NCI-H2196 (cell line): ENCODE measurements at regions not wholly inside any gene's neighbourhood (a gene's known extent, or its start where the extent isn't known, plus 50 kb on each side); places are given as distances from the start of the nearest gene placed in this dataset.

Experiments
- DNase-seq: peaks from one replicate; lab custom pipeline; 2025; ENCODE audit not compliant: unreplicated experiment; lab: John Stamatoyannopoulos, UW

DNA sequence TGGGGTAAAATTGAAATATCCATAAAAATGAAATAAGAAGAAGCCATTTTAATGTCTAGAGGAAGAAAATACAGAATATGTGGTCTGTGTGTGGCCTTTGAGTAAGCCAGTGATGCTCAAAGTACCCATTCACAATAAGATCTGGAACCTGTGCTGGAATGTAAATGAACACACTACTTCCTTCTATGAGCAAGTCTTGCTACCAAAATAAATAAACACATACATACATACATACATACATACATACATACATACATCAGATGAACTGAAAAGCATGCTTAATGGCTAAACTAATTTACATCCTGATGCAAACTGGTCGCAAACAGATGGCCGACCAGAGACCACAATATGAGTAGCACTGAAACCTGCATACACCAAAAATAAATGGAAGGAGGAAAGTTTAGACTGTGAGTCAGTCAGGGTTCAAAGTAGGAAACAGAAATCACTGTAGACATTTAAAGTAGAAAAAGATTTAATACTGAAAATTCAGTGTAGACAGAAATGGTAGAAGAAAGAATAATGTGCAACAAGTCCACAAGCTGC lies 317.6 kb downstream of the CAAP1 start:
- no peak for DNase-seq

DNA sequence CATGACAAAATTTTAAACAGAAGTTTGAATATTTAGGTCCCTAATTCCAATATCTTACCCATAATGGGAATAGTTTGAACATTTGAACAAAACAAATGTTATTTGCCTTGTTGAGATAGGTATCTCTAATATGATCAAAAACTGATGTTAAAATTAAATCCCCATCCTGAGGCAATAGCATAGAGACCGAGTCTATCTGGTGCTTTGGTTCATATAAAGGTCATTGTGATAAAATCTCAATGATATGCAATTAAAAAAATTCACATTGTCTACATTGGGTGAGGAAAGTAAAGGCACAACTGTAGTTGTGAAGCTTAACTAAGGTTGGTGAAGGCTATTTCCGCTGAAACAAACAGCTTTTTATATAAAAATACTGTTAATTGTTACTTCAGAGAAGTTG lies 318.3 kb downstream of the CAAP1 start:
- DNase-seq = no peak

DNA sequence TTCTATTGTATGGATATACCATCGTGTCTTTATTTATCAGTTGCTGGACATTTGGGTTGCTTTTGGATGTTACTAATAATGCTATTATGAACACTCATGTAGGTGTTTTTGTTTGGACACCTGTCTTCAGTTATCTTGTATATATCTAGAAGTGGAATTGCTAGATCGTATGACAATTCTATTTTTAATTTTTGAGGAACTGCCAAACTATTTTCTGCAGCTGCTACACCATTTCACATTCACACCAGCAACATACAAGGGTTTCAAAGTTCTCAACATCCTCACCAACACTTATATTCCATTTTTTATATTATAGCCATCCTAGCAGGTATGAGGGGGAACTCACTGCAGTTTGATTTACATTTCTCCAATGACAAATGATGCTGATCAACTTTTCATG lies 324.6 kb downstream of the CAAP1 start:
- DNase-seq = no peak

DNA sequence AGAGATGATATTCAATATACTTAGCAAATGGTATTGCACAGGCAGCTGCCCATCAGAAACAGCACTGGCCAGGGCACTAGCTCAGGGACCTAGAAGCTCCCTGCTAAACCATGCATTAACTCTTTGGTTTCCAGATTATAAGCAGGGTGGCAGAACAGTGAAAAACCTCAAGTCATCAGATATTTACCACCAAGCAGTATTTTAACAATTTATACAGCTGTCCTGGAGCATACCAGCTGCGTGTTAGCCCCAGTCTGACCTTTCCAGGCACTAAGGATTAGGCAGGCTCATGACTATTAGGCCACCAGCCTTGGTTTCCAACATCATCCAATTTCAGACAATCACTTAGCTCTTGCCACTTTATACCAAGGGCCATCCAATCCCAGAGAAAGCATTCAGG lies 326.5 kb downstream of the CAAP1 start:
- no peak for DNase-seq

DNA sequence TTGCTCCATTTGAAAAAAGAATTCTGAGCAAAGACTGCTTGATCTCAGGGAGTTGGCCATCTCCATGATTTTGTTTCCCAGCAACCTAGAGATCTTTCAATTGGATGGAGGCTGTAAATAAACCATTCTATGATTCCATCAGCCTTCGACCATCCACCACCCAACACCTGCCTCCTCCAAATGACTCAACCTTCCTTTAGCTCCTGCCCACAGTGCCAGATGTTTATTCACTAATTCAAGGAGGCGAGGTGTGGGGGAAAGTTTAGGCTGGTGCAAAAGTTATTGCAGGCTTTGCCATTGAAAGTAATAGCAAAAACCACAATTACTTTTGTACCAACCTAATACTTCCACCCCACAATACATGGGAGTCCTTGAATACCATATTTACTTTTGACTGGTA lies 327.5 kb downstream of the CAAP1 start:
- DNase-seq = no peak

DNA sequence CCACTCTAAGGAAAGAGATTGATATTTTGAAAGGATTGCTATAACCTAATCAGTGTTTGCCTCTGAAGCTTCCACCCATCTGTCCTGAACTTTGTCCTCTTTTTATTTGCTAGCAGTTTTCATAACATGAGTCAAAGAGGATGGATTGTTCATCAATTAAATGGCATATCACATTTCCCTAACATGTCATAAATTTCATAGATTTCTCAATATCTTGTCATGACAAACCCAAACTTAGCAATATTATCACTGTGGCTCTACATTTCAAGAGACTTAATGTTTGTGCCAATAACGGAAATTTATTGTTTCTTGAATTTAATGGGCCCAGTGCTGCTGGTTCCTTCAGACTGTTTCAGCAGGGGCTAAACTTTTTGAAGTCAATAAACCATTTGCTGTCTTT lies 330.3 kb downstream of the CAAP1 start:
- no peak for DNase-seq

DNA sequence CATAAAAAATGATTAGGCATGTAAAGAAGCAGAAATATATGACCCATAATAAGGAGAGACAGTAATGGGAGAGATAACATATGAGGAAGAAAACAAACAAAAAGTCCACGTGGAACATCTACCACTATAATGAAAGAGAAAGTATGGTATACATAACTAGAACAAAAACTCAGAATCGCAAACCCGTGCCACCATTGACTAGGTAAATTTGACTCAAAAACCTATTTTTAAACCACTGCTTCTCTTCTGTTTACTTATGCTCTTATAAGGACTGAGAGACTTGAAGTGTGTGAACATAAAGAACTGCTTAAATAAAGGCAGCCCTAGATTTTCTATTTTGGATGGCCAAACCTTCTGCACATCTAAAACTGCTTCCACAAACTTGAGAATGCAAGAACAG lies 330.7 kb downstream of the CAAP1 start:
- no peak for DNase-seq

DNA sequence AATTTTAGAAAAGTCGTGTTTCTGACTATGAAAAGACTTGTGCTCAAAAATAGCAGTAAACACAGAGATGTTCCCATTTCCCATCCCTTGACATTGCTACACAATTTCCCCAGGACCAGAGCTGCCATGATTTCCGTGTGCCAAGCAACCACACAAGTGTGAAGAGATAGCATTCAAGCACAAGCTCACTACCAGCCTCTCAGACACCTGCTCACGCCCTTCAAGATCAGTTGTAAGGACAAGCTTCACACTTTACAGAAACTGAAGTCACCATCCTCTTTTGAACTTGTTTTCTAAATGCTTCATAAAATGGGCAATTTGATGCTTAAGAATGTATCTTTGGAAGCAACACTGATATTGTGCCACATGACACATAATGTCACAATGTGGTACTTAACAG lies 333.1 kb downstream of the CAAP1 start:
- no peak for DNase-seq

DNA sequence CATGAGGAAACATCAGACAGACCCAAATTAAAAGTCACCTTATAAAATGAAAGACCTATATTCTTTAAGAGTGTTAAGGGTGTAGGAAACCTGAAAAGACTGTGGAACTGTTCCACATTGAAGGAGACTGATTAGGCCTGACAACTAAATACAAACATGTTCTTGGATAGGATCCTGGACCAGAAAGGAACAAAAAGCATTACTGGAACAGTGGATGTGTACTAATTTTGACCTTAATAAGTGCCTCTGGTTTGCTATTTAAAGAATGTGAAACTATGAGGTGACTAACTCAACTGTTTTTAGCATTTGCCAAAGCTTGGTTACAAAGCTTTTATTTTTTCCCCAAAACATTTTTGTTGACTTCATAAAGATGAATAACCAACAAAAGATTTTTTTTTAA lies 340.6 kb downstream of the CAAP1 start:
- no peak for DNase-seq

DNA sequence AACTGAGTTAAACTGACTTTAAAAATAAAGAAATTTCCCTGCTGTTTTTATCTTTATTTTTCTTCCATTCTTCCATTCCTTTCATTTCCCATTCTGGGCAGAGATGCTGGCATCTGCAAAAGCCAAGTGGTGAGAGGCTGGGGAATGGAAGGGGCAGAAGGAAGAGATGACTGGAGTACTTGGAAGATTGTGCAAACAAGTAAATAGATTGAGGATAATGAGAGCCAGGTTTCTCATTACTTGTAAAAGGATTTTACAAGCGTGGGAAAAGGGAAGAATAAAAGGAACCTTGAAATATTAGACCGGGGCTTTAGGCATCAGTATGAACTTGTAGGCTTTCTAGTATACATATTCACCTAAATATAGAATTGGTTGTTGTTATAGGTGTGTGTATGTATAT lies 341.2 kb downstream of the CAAP1 start:
- no peak for DNase-seq

DNA sequence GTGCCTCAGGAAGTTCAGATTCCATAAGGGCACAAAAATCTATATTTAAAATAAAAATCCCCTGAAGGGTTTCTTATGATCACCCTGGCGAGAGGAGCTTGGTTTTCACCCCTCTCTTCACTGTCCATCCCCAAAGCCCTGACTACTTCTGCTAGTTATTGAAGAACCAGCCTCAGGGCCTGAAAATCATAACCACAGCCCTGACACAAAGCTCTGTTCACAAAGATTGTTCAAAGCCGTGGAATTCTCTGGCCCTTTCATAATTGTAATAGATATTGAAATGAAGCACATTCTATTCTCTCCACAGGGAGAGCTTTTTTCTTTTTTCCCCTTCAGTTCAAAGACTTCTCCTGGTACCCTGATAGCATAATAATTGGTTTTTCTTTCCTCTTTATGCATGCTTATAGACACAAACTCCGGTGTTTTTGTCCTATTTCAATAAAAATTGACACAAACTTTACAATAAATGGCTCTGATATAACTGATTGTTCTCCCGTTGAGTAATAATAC lies 343.8 kb downstream of the CAAP1 start:
- no peak for DNase-seq

DNA sequence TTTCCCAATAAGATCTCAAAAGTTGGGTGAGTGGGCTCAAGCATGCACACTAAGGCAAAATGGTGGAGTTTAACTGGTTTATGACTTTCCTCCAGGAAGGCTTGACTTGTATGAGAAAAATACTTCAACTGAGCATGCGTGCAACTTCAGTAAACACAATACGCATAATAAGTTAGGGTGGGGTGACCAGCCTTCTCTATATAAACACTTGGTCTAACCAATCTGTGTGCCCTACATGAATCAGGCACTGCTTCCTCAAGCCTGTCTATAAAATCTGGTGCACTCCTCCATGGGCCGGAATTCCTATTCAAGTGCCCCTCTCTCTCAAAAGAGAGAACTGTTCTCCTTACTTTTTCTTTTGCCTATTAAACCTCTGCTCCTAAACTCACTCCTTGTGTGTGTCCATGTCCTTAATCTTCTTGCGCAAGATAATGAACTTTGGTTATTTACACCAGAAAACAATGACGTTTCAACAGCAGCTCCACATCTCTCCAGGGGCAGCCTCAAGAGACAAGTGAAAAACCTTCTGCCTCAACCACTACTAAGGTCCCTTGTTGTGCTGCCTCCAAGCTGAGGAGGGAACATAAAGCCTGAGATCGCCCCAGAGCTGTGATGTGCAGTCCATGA lies 352.6 kb downstream of the CAAP1 start:
- no peak for DNase-seq

DNA sequence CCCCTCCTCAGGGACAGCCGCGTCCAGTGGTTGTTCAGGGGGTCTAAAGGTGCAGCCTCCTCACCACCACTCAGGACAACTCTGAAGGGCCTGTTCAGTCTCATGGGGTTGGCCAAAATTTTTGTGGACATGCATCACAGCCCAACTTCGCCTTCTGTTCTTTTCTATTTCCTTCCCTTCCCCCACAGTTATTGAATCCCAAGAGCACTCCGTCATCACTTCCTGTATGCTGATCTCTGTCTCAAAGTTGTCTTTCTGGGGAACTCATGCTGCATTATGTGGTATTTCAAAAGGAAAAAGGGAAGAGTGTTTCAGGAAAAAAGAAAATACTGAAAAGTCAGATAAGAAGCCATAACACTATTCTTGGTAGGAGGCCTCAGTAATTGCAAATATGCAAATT lies 355.4 kb downstream of the CAAP1 start:
- no peak for DNase-seq

DNA sequence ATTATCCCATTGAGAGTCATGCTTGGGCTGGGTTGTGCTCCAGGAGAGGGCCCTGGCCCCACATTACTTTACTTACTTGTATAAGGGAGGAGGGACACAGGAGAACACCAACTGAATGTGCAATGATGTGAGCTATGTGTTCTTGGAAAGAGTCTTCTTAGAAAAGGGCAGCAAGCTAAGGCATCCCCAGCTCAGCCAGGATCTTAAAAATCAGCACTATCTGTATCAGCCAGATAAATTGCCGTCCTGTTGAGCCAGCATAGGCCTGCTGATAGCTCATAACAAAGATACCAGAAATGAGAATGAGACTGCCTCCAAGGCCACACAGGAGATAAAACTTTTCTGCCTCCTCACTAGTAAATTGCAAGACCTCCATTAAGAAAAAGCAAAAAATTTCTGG lies 357.5 kb downstream of the CAAP1 start:
- no peak for DNase-seq

DNA sequence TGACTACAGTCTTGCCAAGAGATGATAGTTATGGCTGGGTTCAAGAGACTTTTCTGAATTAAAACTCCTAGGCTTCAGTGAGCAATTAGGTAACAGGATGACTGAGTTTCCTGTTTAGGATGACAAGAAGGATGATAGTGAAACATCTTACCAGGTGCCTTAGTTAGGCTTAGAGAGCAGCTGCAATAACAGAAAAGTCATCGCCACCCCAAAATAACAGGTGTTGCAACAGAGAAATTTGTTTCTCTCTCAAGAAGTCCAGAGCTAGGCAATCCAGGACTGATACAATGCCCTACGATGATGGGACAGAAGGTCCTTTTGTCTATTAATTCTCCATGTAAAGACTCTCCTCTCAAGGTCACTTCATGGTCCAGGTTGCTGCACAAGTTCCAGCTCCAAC lies 361.8 kb downstream of the CAAP1 start:
- no peak for DNase-seq

DNA sequence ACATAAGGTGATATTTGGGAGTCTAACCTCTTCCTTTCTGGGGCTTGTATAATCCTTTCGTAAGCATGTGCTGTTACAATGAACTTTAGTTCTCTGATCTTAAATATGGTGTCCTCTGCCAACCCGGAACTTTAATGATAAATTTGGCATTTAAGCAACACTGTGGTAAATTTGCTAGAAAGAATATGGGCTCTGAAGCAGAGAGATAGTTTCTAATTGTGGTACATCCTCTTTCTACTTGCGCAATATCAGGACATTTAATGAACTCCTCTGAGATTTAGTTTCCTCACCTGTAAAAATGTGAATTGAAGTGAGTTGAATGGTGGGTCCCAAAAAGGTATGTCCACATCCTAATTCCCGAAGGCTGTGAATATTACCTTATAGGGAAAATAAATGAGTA lies 364.7 kb downstream of the CAAP1 start:
- no peak for DNase-seq

DNA sequence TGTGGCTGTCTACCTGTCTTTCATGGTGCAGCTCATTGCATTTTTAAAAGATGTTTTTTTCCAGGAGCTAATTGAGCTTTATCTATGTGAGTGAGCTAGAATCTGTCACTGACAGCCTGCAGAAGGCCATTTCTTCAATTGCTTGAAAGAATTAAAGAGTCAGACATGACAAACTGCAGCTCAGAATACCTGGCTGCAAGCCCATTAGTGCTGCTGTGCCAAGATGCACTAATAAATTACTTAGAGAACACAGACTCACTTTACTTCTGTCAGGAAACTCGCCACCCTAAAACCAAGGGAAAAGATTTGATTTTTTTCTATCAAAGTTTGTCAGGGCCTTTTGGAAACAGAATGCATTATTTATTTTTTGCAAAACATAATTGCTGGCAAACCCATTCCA lies 368.3 kb downstream of the CAAP1 start:
- DNase-seq = no peak

DNA sequence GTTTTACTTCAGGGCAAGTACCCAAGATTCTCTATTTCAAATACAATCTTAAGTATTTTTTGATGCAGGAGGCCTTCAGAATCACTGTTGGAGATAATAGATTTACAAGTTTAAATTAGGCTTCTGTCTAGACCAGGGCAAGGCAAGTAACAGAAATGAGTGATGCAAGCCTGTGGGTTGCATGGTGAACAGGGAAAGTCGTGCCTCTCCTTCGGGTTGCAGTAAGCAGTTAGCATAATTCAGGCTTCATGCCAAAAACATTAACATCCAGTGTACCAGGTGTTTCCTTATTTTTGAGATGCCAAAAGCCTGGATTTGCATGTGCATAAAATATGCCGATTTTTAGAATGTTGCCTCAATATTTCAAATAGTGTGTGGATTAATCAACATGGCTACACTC lies 369.0 kb downstream of the CAAP1 start:
- DNase-seq = no peak

DNA sequence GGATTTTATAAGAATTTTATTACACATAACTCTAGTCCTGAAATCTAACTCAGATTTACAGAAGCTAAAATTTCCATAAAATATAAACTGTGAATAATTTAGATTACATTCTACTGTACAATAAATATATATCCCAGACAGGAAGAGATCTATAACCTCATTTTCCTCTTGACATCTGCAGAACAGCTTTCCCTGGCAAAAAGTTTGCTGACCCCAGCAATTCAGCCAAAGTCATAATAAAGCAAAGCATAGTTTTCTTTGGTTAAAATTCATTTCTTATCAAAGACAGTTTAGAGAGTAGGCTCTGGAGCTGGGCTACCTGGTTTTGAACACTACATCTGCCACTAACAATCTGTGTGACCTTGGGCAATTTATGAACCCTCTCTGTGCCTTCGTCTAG lies 372.5 kb downstream of the CAAP1 start:
- DNase-seq = no peak

DNA sequence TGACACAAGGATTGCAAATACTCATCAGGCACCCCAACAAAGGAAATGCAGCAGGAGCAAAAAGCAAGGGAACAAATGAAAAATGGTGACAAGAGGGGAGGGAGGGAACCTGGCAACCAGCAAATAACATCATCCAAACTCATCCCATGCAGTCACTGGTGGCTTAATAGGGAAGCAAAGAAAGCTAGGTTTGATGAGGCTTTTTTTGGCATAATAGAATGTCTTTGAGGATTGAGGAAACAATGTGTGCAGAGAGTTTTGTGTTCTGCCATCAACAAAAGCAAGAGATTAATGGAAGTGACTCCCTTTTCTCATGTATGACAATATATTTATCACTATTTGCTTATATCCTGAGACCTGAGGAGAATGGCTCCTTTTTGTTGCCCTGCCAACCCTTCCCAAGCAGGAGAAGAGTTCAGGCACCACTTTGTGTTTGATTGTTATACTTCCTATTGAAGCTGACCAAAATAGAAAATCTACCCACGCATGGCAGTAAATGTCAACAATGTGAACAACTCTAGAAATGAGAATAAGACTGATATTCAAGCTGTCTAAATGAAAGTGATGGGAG lies 375.7 kb downstream of the CAAP1 start:
- DNase-seq = no peak

DNA sequence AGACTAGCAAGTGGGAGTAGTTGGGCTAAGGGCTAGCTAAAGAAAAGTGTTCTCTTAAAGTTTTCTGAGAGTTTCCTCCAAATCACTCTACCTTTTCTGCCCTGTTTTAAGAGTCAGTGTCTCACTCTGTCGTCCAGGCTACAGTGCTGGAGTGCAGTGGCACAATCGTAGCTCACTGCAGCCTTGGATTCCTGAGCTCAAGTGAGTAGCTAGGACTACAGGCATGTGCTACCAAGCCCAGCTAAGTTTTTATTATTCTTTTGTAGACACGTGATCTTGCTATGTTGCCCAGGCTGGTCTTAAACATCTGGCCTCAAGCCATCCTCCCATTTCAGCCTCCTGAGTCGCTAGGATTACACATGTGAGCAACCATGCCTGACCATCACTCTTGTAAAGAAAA lies 378.9 kb downstream of the CAAP1 start:
- no peak for DNase-seq

DNA sequence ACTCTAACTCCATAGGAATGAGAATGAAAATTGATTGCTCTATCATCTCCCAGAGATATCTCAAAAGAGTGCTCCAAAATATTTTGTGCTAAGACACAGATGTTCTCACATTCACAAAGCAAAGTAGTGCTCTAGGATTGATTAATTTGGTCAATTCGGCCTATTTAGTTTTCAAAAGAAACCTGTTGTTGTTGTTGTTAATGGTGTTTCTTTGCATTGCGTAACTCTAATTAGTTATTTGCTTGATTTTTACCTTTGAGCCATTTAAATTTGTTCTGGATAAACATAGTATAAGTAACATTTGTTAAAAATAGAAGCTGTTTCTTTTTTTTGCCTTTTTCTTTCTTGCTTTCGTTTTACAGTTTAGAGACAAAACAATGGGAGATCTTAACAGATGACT lies 382.5 kb downstream of the CAAP1 start:
- DNase-seq = no peak

DNA sequence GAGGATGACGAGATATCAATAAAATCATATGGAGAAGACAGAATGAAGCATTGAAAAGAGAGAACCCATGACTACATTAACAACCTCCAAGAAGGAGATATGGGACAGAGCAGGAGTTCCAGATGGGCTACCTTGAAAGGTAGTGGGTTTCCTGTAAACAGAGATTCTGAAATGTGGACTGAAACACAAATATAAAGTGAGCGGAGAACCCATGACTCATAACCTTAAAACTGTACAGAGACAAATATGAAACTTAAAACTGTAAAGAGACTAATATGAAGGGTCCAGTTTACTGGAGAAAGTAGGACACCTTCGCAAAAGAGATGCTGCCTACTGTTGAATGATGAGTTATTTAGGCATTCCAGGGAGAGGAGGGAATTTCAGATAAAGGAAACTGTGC lies 383.7 kb downstream of the CAAP1 start:
- DNase-seq = no peak
